Osteoblast (primary cell): ENCODE measurements at regions not wholly inside any gene's neighbourhood (a gene's known extent, or its start where the extent isn't known, plus 50 kb on each side); places are given as distances from the start of the nearest gene placed in this dataset.

Experiments used
- DNase-seq: peaks from one replicate; pipeline ENCODE4 v3.0.0; 2011; ENCODE audit warnings: low spot score, mixed read lengths; ENCODE audit not compliant: insufficient read length; ENCODE audit errors: missing footprints
- H2AFZ ChIP-seq: 2 replicates; pipeline ENCODE4 v1.6.0; 2011; ENCODE audit warnings: mild to moderate bottlenecking, low read length
- H3K27ac ChIP-seq: 2 replicates; pipeline ENCODE4 v1.5.1; 2011; ENCODE audit warnings: mild to moderate bottlenecking, low read depth, low read length, moderate library complexity
- H3K27me3 ChIP-seq: 2 replicates; pipeline ENCODE4 v1.6.0; 2012; ENCODE audit warnings: mild to moderate bottlenecking, control low read depth, inconsistent platforms, low read length, moderate library complexity; ENCODE audit not compliant: insufficient read depth
- H3K36me3 ChIP-seq: 2 replicates; pipeline ENCODE4 v1.5.1; 2011; ENCODE audit warnings: mild to moderate bottlenecking, low read length, control low read depth, moderate library complexity; ENCODE audit not compliant: insufficient read depth
- H3K4me1 ChIP-seq: 2 replicates; pipeline ENCODE4 v1.5.1; 2011; ENCODE audit warnings: mild to moderate bottlenecking, low read length, control low read depth, moderate library complexity; ENCODE audit not compliant: insufficient read depth
- H3K4me2 ChIP-seq: 2 replicates; pipeline ENCODE4 v1.6.0; 2011; ENCODE audit warnings: mild to moderate bottlenecking, low read length; ENCODE audit not compliant: insufficient read depth
- H3K4me3 ChIP-seq: fragments of 200-600 bp; sonication (generic); 3 replicates; pipeline ENCODE4 v1.5.1; 2012; ENCODE audit warnings: mild to moderate bottlenecking, low read length, inconsistent platforms; ENCODE audit not compliant: insufficient read depth
- H3K79me2 ChIP-seq: 2 replicates; pipeline ENCODE4 v1.6.0; 2012; ENCODE audit warnings: mild to moderate bottlenecking, low read length, control low read depth, inconsistent platforms; ENCODE audit not compliant: insufficient read depth
- H3K9me3 ChIP-seq: 2 replicates; pipeline ENCODE4 v1.5.1; 2011; ENCODE audit warnings: low read depth, low read length, control low read depth
- H4K20me1 ChIP-seq: 2 replicates; pipeline ENCODE4 v1.6.0; 2012; ENCODE audit warnings: mild to moderate bottlenecking, low read length, control low read depth; ENCODE audit not compliant: insufficient read depth
- TF ChIP-seq, protein P1 (sequence below): IDR thresholded peaks from 2 replicates; pipeline ENCODE4 v1.5.1; 2011; ENCODE audit warnings: mild to moderate bottlenecking, low read depth, low read length, moderate library complexity; ENCODE audit errors: extremely low read depth

DNA sequence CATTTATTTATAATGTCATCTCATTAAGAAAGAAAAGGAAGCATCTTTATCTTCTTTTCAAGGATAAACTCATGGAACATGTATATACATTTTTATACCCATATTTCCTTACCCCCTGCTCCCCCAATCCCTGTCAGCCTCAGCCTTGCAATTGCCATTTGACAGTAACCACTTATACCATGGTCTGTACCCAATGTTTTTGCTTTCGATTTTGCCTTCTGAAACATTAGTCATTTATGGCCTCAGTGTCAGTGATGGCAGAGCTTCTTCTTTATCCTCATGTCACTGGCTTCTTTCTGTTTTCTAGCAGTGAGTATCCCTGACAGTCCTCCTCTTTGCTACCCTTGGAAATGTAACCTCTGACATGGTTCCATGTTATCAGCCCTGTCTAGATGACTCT lies 228.4 kb downstream of the SPRY1 start:
- Histone ChIP-seq H3K4me2 (no peak overlapping the region), H3K79me2 (no peaks in the 10 kb centered on the region), H4K20me1 (no peaks in the 10 kb centered on the region), H3K27ac (no peak overlapping the region), H3K4me3 (no peak overlapping the region), H3K27me3 (no peaks in the 10 kb centered on the region), H3K9me3 (no peaks in the 10 kb centered on the region), H2AFZ (peak overlapping the region; percentile 11), H3K36me3 (no peaks in the 10 kb centered on the region), H3K4me1 (peaks cover 6% of the 10 kb centered on the region)
- TF ChIP-seq, protein P1, sequence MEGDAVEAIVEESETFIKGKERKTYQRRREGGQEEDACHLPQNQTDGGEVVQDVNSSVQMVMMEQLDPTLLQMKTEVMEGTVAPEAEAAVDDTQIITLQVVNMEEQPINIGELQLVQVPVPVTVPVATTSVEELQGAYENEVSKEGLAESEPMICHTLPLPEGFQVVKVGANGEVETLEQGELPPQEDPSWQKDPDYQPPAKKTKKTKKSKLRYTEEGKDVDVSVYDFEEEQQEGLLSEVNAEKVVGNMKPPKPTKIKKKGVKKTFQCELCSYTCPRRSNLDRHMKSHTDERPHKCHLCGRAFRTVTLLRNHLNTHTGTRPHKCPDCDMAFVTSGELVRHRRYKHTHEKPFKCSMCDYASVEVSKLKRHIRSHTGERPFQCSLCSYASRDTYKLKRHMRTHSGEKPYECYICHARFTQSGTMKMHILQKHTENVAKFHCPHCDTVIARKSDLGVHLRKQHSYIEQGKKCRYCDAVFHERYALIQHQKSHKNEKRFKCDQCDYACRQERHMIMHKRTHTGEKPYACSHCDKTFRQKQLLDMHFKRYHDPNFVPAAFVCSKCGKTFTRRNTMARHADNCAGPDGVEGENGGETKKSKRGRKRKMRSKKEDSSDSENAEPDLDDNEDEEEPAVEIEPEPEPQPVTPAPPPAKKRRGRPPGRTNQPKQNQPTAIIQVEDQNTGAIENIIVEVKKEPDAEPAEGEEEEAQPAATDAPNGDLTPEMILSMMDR = no peak
- DNase-seq = no peak

DNA sequence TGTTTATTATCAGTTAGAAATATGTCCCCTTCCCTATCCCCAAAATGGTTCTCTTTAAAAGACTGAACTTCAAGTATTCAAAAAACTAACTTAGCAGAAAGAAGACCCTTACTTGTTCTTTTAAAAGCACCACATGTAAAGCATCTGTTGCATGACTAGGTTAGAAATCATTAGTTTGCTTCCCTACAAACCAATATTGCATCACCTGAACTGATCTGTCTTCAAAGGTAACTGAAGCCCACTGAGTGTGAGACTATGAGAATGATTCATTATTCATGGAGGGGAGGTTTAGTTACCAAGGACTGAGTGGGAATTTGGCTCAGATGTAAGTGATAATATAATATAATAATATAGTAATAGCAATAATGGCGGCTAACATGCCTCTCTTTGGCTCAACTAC lies 231.7 kb downstream of the SPRY1 start:
- Histone ChIP-seq H2AFZ (no peak overlapping the region), H3K4me2 (no peak overlapping the region), H4K20me1 (no peaks in the 10 kb centered on the region), H3K4me3 (no peak overlapping the region), H3K9me3 (no peaks in the 10 kb centered on the region), H3K4me1 (peaks cover 13% of the 10 kb centered on the region), H3K36me3 (no peaks in the 10 kb centered on the region), H3K27ac (no peak overlapping the region), H3K27me3 (no peaks in the 10 kb centered on the region), H3K79me2 (no peaks in the 10 kb centered on the region)
- TF ChIP-seq, protein P1 = no peak
- DNase-seq = no peak

DNA sequence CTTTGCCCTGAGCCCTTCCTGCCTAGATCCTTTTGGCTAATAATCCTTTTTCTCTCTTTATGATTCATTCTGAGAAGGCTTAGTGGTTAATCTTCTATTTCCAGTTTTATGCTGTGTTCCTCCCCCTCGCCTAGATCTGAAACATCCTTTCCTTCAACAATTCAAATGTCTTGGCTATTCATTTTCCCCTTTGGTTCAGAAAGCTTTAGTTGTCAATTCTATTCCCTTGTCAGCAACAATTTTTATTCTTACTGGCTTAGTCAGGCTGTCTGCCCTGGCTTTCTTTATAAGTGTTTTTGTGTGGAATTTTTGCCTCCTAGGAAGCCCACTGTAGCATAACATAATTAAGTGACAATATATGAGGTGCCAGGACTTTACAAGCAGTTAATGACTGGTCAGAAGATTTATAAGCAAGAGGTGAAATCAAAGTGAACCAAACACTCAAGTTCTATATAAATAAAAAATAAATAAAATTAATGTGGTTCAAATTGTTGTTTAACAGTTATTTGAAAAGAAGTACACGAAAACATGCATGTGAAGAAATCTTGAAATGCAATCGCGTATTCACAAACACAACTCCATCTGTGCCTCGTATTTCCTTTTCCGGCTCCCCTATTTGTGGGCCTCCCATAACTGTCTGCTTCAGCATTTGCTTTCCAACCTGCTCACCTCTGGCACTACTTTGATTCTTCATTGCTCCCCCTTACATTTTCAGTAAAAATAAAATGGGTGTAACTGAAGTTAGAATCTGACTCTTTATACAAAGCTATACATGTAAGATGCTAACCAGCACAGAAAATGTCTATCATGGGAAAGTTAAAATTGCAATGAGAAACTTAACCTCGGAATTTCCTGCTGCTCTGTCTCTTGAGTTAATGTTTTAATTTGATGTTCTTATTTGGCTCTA lies 235.4 kb downstream of the SPRY1 start:
- Histone ChIP-seq H3K4me2 (peak overlapping the region; percentile 16), H3K27ac (no peak overlapping the region), H2AFZ (peak overlapping the region; percentile 37), H3K9me3 (no peaks in the 10 kb centered on the region), H3K36me3 (no peaks in the 10 kb centered on the region), H3K79me2 (no peaks in the 10 kb centered on the region), H3K27me3 (no peaks in the 10 kb centered on the region), H3K4me1 (peaks cover 13% of the 10 kb centered on the region), H4K20me1 (no peaks in the 10 kb centered on the region), H3K4me3 (no peak overlapping the region)
- DNase-seq = peak; percentile 66
- TF ChIP-seq, protein P1 = no peak

DNA sequence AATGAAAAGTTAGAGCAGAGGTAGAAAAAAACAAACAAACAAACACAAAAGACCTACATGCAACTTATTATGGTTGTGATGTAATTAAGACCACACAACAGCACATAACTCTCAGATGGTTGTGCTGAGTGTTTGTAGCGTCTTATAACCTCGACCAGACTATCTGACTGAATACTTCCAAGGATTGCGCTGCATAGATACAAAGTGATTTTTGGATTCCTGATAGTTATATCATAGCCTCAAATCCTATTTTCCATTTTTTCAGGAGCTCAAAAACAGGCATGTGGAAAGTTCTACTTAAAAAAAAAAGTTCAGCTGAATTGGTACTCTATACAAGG lies 236.1 kb downstream of the SPRY1 start:
- TF ChIP-seq, protein P1 = no peak
- no peak overlapping the region for H3K4me3 ChIP-seq
- no peaks in the 10 kb centered on the region for H3K9me3 ChIP-seq
- H2AFZ ChIP-seq = no peak overlapping the region
- H3K36me3 ChIP-seq = no peaks in the 10 kb centered on the region
- no peak overlapping the region for H3K27ac ChIP-seq
- no peaks in the 10 kb centered on the region for H4K20me1 ChIP-seq
- H3K27me3 ChIP-seq = no peaks in the 10 kb centered on the region
- H3K79me2 ChIP-seq = no peaks in the 10 kb centered on the region
- no peak for DNase-seq
- H3K4me1 ChIP-seq = peaks cover 13% of the 10 kb centered on the region
- no peak overlapping the region for H3K4me2 ChIP-seq
